IPS DF 4.7 (cell line): ENCODE measurements at regions not wholly inside any gene's neighbourhood (a gene's known extent, or its start where the extent isn't known, plus 50 kb on each side); places are given as distances from the start of the nearest gene placed in this dataset.
"Not testable (repeated sequence)": the region's sequence is repeated elsewhere in the genome, so short reads cannot be mapped to it uniquely, and the experiment has no call there.

Experiments used
- DNase-seq: peaks from one replicate; pipeline ENCODE4 v3.0.0-alpha.2; 2013; ENCODE audit warnings: low spot score; ENCODE audit errors: extremely low read depth

- DNase-seq, result no peak
These were observed 436.3 kb downstream of the PRDM2 start for GRCh38 chr1:14136152-14136763.

DNA sequence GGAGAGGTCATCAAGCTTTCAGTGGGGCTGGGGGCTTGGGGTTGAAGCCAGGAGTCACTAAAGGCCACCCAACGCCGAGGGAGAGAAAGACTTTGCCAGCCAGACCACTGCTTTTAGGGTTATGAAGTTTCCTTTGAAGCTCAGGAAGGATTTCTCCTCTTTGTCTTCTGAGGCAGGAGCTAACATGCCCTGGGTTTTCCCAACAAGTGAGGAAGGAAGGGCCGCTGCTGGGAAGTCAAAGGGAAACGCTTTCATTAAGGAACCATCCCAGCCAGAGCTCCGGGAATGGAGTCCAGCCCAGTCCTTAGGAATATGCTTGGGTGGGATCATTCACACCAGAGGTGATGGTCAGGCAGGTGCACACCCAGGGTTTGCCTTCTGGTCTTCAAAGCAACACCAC is 436.9 kb downstream of the PRDM2 start:
- DNase-seq, result no peak

GRCh38 chr1:14137411-14138134 is 437.6 kb downstream of the PRDM2 start:
- DNase-seq, result no peak

GRCh38 chr1:14138135-14138506 is 438.1 kb downstream of the PRDM2 start:
- no peak for DNase-seq

- DNase-seq, result no peak
These were observed 438.7 kb downstream of the PRDM2 start for GRCh38 chr1:14138687-14139086.

DNA sequence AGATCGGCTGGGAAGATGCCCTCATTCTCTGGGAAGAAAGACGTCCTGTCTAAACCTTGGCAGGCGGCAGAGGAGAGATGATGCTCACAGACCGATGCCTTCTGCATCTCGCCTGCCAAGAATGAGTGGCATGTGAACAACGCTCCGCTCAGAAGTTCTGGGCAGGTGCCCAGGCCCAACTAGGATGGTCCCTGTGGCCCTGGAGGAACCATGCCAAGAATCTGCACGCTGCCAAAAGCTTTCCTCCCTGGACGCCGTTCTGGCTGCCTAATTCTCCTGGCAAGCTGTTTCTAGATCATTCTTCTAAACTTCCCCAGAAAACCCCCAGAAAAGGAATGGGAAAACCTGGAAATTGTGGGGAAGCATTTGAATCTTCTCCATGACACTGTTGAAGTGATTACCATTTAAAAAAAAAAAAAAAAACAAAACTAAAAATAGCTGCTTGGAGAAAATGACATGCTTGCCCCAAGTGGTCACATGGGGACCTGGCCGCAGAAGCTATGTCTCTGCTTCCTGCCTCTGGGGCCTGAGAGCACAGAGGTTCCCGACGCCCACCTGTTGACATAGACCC is 440.9 kb downstream of the PRDM2 start:
- no peak for DNase-seq

DNA sequence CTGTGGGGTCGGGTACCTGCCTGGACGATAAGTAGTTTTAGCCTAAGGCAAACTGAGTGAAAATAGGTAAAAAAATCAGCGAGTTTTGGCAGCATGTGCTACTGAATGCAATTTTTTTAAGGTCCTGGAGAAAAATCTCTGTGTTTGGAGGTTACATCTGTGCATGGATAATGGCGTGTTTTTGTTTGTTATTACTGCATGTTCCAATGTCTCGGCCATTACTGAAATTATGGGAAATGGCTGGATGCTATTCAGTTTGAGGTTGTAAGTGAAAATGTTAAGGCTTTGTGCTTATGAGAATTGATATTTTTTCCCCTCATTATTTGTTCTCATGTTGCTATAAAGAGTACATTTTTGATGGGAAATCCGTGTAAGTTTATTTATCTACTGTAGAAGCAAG is 441.7 kb downstream of the PRDM2 start:
- DNase-seq, result no peak

GRCh38 chr1:14142397-14143100 is 442.6 kb downstream of the PRDM2 start:
- no peak for DNase-seq

DNA sequence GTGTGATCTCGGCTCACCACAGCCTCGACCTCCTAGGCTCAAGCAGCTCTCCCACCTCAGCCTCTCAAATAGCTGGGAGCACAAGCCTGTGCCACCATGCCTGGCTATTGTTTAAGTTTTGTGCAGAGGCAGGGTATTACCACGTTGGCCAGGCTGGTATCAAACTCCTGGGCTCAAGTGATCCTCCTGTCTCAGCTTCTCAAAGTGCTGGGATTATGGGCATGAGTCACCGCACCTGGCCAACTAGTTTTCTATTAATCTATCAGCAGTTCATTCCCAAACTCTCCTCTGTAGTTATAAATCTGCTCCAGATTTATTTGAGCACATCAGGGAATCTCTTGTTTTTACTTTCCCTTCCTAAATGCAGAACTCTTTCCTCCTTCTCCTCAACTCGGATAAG is 443.8 kb downstream of the PRDM2 start:
- no peak for DNase-seq

GRCh38 chr1:14148526-14148925 is 448.5 kb downstream of the PRDM2 start:
- DNase-seq, result no peak

DNA sequence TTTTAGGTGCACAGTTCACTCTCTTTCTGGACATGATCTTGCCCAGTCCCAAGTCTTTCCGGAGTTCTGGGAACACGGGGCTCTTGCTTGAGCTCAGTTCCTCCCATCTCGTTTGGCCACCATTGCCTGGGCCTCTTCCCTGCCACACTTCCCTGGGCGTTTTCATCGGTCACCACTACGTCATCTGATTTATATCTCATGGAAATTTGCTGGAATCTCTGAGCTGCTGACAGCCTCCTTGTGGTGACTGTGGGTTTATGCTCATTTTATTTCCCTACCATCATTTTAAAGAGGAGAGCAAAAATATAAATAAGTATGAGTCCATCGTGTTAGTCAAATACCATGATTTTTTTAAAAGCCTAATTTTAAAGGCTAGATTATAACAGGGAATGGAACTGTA is 449.1 kb upstream of the KAZN start:
- no peak for DNase-seq

GRCh38 chr1:14156543-14156942 is 441.9 kb upstream of the KAZN start:
- no peak for DNase-seq

DNA sequence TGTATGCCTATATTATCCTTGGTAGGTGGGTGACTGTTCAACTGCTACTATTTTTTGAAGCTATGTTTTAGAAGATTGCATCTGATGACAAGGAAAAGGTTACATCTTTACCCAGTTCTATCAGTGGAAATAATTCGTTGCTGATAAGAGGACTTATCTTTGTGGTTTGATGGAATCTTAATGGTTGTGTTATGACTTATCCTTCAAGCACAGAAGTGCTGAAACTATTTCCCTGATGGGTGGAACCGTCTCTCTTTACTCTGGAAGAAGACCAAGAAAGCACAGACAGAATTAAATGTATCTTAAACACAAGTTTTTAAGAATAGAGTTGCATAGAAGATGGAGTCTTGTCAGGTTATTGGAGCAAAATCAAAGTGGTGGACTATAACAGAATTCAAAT is 437.7 kb upstream of the KAZN start:
- no peak for DNase-seq

GRCh38 chr1:14163246-14163645 is 435.2 kb upstream of the KAZN start:
- DNase-seq, result no peak

- DNase-seq, result no peak
These were observed 433.1 kb upstream of the KAZN start for GRCh38 chr1:14165371-14165801.

DNA sequence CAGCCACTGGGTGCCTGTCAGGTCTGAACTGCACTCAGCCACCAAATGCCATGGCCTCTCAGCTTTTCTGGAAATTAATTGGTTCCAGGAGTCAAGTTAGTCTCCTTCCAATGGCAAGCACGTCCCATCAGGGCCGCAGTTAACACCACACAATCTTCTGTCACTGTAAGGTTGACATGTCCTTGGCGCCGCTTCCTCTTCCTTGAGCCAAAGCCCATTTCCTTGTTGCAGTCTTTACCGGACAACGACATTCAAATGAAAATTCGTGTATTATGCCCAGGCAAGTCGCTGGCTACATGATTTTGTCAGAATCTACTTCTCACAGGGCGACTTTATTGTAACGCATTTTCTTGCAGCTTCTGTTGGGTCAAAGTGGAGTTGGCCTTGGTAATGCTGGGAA is 430.6 kb upstream of the KAZN start:
- DNase-seq, result no peak

- no peak for DNase-seq
These were observed 430.0 kb upstream of the KAZN start for GRCh38 chr1:14168326-14169063.

GRCh38 chr1:14173598-14173997 is 424.9 kb upstream of the KAZN start:
- DNase-seq, result no peak

DNA sequence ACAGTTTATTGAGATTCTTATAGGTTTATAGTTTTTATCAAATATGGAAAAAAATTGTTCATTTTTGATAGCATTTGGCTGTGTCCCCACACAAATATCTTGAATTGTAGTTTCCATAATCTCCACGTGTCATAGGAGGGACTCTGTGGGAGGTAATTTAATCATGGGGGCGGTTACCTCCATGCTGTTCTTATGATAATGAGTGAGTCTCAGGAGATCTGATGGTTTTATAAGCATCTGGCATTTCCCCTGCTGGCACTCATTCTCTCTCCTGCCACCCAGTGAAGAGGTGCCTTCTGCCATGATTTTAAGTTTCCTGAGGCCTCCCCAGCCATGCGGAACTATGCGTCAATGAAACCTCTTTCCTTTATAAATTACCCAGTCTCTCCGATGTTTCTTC is 420.6 kb upstream of the KAZN start:
- not testable (repeated sequence) for DNase-seq

DNA sequence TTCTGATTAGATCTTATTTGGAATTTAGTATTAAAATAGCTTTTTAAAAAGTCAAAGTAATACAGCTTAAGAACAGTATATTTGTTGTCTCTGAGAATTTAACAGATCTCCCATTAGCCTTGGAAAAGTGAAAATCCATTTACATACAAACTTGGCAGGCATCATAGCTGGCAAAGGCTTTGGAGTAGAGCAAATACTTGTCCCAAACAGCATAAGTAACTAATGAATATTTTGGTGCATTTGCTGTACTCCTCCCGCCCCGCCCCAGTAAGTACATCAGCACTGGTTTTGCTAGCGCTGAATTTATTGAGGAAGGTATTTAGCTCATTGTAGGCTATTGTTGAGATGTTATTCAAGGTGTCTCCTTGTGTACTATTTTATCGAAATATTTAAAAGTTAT is 417.7 kb upstream of the KAZN start:
- no peak for DNase-seq

DNA sequence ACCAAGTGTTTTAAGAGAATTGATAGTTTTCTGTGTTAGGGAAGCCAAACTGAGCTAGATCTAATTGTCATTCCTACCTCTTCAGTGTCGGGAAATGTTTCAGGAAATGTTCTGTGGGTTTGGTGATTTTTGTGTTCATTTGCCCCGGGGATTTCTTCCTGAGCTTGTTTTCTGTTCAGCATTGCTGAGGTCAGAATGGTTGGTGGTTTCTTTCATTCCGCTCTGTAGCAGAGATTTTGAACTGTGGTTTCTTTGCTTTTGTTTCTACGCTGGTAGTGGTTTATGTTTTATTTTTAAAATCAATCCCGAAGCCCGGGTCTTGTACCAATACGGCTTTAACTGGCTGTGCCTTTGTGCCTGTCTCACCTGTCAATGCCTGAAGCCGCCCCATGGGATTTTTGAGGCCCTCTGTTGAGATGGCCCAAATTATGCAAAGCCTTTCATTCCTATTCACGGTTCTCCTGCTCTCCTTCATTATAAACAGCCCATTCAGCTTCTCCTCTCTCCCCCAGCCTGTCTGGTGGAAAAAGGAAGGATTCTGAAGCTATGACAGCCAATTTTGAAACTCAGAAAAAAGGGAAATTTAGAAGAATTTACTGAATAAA is 417.2 kb upstream of the KAZN start:
- DNase-seq, result no peak
